Fibroblast of mammary gland (primary cell): ENCODE measurements at regions not wholly inside any gene's neighbourhood (a gene's known extent, or its start where the extent isn't known, plus 50 kb on each side); places are given as distances from the start of the nearest gene placed in this dataset.

Source experiments
- DNase-seq: peaks from one replicate; pipeline ENCODE4 v3.0.0-alpha.2; 2010; ENCODE audit warnings: low read depth
- H3K4me3 ChIP-seq: 2 replicates; pipeline ENCODE4 v1.5.1; 2011; ENCODE audit warnings: low read depth, mild to moderate bottlenecking, low read length, moderate library complexity; ENCODE audit not compliant: control insufficient read depth
- CTCF ChIP-seq: conservative IDR thresholded peaks from 2 replicates; pipeline ENCODE4 v1.5.1; 2011; ENCODE audit warnings: low read depth, low read length, inconsistent platforms; ENCODE audit not compliant: control insufficient read depth, insufficient read depth

GRCh38 chr16:79765431-79765830 is 164.9 kb upstream of the MAF start:
- TF ChIP-seq CTCF = no peak
- H3K4me3 ChIP-seq = no peak overlapping the region
- DNase-seq = no peak

- no peak overlapping the region for H3K4me3 ChIP-seq
- DNase-seq = no peak
- no peak for TF ChIP-seq CTCF
Observed at GRCh38 chr16:79764415-79765110, 164.0 kb upstream of the MAF start.

- no peak for DNase-seq
- no peak for TF ChIP-seq CTCF
Observed at GRCh38 chr16:79762217-79762616, 161.7 kb upstream of the MAF start.

GRCh38 chr16:79758615-79759346 is 158.2 kb upstream of the MAF start:
- no peak for TF ChIP-seq CTCF
- no peak for DNase-seq
- H3K4me3 ChIP-seq = no peak overlapping the region

More at GRCh38 chr16:79762217-79762616, 161.7 kb upstream of the MAF start:
- no peak overlapping the region for H3K4me3 ChIP-seq

GRCh38 chr16:79757968-79758367 is 157.4 kb upstream of the MAF start:
- no peak for TF ChIP-seq CTCF
- DNase-seq = no peak
- H3K4me3 ChIP-seq = no peak overlapping the region

GRCh38 chr16:79757163-79757562 is 156.6 kb upstream of the MAF start:
- no peak for DNase-seq
- no peak overlapping the region for H3K4me3 ChIP-seq
- TF ChIP-seq CTCF = no peak
